ENCODE measurements at regions not wholly inside any gene's neighbourhood (a gene's known extent, or its start where the extent isn't known, plus 50 kb on each side); places are given as distances from the start of the nearest gene placed in this dataset.

- Histone ChIP-seq H3K36me3 (ENCODE audit: low read depth) (no peaks in the 10 kb centered on the region), H3K4me1 (replicated peaks; ENCODE audit: insufficient read depth) (no peaks in the 10 kb centered on the region), H3K79me2 (ENCODE audit: low read depth) (no peaks in the 10 kb centered on the region), H3K4me3 (no peak overlapping the region), H4K20me1 (ENCODE audit: insufficient read depth) (no peaks in the 10 kb centered on the region), H3K27me3 (ENCODE audit: insufficient read depth, low read depth) (no peaks in the 10 kb centered on the region), H3K9me3 (ENCODE audit: insufficient read depth, low read depth) (no peaks in the 10 kb centered on the region), H2AFZ (no peak overlapping the region), H3K27ac (no peak overlapping the region), H3K4me2 (no peak overlapping the region), H3K9me2 (ENCODE audit: insufficient read depth) (no peaks in the 10 kb centered on the region), H3F3A (ENCODE audit: insufficient read depth, low read depth) (no peaks in the 10 kb centered on the region)
- intact Hi-C loops (cut with micrococcal nuclease; ENCODE audit: unreplicated experiment): no loop called here
- CTCF ChIA-PET: no interaction called here
- no TSS peak for BruUV-seq (replicated peaks)
- POLR2A ChIA-PET (ENCODE audit: unreplicated experiment): no interaction called here
- no peak for TF ChIP-seq CTCF (conservative IDR thresholded peaks at IDR 0.05)
- no peak for TF ChIP-seq EZH2 (IDR thresholded peaks at IDR 0.05; ENCODE audit: low read depth)
- DNase-seq: no peak
Measured at GRCh38 chr6:142500250-142500786, 198.5 kb downstream of the ADGRG6 start.

- Histone ChIP-seq H3K27ac (no peak overlapping the region), H3K4me3 (no peak overlapping the region), H2AFZ (no peak overlapping the region), H3K79me2 (ENCODE audit: low read depth) (no peaks in the 10 kb centered on the region), H3K4me1 (replicated peaks; ENCODE audit: insufficient read depth) (no peaks in the 10 kb centered on the region), H3K4me2 (no peak overlapping the region), H3K27me3 (ENCODE audit: insufficient read depth, low read depth) (no peaks in the 10 kb centered on the region), H3K9me2 (ENCODE audit: insufficient read depth) (no peaks in the 10 kb centered on the region), H4K20me1 (ENCODE audit: insufficient read depth) (no peaks in the 10 kb centered on the region), H3K9me3 (ENCODE audit: insufficient read depth, low read depth) (no peaks in the 10 kb centered on the region), H3K36me3 (ENCODE audit: low read depth) (no peaks in the 10 kb centered on the region), H3F3A (ENCODE audit: insufficient read depth, low read depth) (no peaks in the 10 kb centered on the region)
- BruUV-seq (replicated peaks): no TSS peak
- TF ChIP-seq CTCF (conservative IDR thresholded peaks at IDR 0.05) (no peak), EZH2 (IDR thresholded peaks at IDR 0.05; ENCODE audit: low read depth) (no peak)
- intact Hi-C loops (cut with micrococcal nuclease; ENCODE audit: unreplicated experiment): no loop called here
- no peak for DNase-seq
- ChIA-PET CTCF (no interaction called here), POLR2A (ENCODE audit: unreplicated experiment) (interaction anchor here (0.6 kb wide), 1 partner anchor 33 kb away, joined by 4 read pairs; no protein-coding TSS in a partner anchor)
Measured at GRCh38 chr6:142501795-142502194, 200.0 kb downstream of the ADGRG6 start.

- no peak for DNase-seq
- no peak overlapping the region for H3K4me3 ChIP-seq
- H3K36me3 ChIP-seq (ENCODE audit: low read depth): no peaks in the 10 kb centered on the region
- intact Hi-C loops (cut with micrococcal nuclease; ENCODE audit: unreplicated experiment): no loop called here
- no peaks in the 10 kb centered on the region for H3K79me2 ChIP-seq (ENCODE audit: low read depth)
- TF ChIP-seq CTCF (conservative IDR thresholded peaks at IDR 0.05) (no peak), EZH2 (IDR thresholded peaks at IDR 0.05; ENCODE audit: low read depth) (no peak)
- no peak overlapping the region for H3K27ac ChIP-seq
- H3F3A ChIP-seq (ENCODE audit: insufficient read depth, low read depth): no peaks in the 10 kb centered on the region
- ChIA-PET CTCF (no interaction called here), POLR2A (ENCODE audit: unreplicated experiment) (no interaction called here)
- H3K4me2 ChIP-seq: no peak overlapping the region
- no TSS peak for BruUV-seq (replicated peaks)
- H2AFZ ChIP-seq: no peak overlapping the region
- H3K27me3 ChIP-seq (ENCODE audit: insufficient read depth, low read depth): no peaks in the 10 kb centered on the region
- no peaks in the 10 kb centered on the region for H3K9me3 ChIP-seq (ENCODE audit: insufficient read depth, low read depth)
- H3K9me2 ChIP-seq (ENCODE audit: insufficient read depth): no peaks in the 10 kb centered on the region
- H3K4me1 ChIP-seq (replicated peaks; ENCODE audit: insufficient read depth): no peaks in the 10 kb centered on the region
- H4K20me1 ChIP-seq (ENCODE audit: insufficient read depth): no peaks in the 10 kb centered on the region
Measured at GRCh38 chr6:142507065-142507464, 205.3 kb downstream of the ADGRG6 start.

Measured in PC-9 (cell line).